Stimulated activated CD4-positive, alpha-beta T cell treated with anti-CD3 and anti-CD28 coated beads, Interleukin-12 subunit alpha, Interleukin-12 subunit beta, amount 100 ng/mL, for 4 hours (primary cell): ENCODE measurements at regions not wholly inside any gene's neighbourhood (a gene's known extent, or its start where the extent isn't known, plus 50 kb on each side); places are given as distances from the start of the nearest gene placed in this dataset.
"Not testable (repeated sequence)": the region's sequence is repeated elsewhere in the genome, so short reads cannot be mapped to it uniquely, and the experiment has no call there.

ENCODE experiments used
- DNase-seq: peaks from one replicate; pipeline ENCODE4 v3.0.0-alpha.2; 2020

DNA sequence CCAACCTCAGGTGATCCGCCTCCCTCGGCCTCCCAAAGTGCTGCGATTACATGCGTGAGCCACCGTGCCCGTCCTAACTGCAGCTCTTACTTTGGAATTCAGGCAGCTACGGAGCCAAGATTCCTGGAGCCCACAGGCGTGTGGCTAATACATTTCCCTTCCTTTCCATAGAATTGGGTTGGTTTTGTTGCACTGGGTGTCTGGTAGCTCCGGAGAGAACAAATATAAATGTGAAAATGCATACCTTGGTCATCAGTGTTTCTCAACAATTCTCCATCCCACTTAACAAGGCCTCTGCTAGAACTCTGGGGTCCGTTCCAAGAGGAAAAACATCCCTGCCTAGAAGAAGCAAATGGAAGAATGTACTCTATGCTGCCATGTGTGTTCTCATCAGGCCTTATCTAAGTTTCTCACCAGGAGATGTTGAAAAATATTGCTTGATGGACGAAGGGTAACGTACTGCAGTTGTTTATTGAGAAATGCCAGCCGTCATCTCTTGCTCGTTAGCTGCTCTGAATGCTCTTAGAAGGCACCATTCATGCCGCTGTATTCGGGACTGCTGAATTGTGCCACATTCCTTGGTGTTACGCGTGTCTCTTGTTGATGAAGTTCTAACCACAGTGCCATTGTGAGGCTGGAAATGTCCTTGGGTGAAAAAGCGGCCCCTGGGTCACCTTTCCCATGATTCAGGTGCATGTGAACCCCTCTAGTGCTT, 50.5 kb upstream of the CD99 start:
- DNase-seq: no peak

DNA sequence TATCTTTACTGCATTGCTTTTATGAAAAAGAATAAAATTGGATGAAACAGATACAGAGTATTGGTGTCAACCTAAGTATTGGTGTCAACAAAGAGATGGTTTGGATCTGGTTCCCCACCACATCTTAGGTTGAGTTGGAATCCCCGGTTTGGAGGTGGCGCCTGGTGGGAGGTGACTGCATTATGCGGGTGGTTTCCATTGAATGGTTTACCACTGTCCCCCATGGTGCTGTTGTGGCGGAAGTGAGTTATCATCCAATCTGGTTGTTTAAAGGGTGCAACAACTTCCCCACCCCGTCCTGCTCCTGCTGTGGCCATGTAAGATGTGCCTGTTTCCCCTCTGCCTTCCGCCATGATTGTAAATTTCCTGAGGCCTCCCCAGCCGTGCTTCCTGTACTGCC, 52.8 kb upstream of the CD99 start:
- DNase-seq: no peak

DNA sequence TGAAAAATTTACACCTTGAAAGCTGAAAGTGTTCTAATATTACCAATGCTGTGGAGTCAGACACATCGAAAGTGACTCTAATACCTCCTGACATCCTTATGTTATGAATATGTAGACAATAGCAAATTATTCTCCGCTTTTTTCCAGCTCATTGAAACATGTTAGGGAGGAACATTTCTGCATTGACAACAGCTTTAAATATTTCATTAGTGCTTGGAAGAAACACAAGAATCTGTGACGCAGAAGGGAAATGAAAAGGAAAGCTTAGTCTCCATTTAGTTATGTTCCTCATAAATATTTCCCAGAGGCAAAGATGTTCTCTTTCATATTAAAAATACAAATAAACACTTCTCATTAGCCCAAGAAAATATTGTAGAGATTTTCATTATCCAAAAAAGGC, 55.8 kb upstream of the CD99 start:
- DNase-seq: no peak

DNA sequence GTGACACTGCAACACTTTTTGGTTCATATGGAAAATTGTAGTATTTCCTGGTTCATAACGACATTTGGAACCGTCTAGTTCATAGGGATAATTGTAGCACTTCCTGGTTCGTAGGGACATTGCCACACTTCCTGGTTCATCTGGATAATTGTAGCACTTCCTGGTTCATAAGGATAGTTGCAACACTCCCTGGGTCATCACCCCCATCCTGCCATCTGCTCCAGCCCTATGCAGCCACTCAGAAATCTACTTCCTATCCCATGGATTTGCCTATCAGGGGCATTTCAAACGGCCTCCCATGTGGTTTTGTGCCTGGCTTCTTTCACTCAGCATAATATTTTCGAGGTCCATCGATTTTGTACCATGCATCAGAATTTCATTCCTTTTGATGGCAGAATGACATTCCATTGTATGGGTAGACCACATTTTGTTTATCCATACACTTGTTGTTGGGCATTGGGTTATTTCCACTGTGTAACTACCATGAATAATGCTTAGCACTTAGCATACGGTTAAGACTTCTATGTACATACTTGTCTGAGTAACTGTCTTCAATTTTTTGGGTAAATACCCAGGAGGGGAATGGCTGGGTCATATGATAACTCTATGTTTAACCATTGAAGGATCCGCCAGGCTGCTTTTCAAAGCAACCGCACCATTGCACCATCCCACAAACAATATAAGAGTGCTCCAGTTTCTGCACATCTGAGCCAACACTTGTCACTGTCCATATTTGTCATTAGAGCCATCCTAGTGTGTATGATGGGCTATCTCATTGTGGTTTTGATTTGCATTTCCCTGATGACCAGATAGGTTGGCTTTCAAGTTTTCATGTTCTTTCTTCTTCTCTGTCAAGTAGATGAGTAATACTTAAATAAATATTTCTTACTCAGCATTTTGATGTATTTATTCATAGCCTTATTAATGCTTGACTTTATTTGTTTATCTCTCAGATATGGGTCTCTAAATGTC, 58.3 kb upstream of the CD99 start:
- no peak for DNase-seq

DNA sequence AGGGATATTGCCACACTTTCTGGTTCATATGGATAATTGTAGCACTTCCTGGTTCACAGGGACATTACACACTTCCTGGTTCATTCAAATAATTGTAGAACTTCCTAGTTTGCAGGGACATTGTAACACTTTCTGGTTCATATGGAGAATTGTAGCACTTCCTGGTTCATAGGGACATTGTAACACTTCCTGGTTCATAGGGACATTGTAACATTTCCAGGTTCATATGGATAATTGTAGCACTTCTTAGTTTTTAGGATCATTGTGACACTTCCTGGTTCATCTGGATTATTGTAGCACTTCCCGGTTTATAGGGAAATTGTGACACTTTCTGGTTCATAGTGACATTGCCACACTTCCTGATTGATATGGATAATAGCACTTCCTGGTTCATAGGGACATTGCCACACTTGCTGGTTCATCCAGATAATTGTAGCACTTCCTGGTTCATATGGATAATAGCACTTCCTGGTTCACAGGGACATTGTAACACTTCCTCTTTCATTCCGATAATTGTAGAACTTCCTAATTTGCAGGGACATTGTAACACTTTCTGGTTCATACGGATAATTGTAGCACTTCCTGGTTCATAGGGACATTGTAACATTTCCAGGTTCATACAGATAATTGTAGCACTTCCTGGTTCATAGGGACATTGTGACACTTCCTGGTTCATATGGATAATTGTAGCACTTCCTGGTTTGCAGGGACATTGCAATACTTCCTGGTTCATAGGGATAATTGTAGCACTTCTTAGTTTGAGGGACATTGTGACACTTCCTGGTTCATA, 59.2 kb upstream of the CD99 start:
- no peak for DNase-seq

GRCh38 chrX:2630935-2631742, 60.0 kb upstream of the CD99 start:
- not testable (repeated sequence) for DNase-seq

- peak; percentile 28 for DNase-seq
These were observed 60.8 kb upstream of the CD99 start for GRCh38 chrX:2630008-2630934.

DNA sequence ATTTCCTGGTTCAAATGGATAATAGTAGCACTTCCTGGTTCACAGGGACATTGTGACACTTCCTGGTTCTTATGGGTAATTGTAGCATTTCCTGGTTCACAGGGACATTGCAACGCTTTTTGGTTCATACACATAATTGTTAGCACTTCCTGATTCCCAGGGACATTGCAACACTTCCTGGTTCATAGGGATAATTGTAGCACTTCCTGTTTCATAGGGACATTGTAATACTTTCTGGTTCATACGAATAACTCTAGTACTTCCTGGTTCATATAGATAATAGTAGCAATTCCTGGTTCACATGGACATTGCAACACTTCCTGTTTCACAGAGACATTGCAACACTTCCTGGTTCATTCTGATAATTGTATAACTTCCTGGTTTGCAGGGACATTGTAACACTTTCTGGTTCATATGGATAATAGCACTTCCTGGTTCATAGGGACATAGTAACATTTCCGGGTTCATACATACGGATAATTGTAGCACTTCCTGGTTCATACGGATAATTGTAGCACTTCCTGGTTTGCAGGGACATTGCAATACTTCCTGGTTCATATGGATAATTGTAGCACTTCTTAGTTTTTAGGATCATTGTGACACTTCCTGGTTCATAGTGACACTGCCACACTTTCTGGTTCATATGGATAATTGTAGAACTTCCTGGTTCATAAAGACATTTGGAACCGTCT, 61.6 kb upstream of the CD99 start:
- DNase-seq: no peak

- no peak for DNase-seq
These were observed 62.3 kb upstream of the CD99 start for GRCh38 chrX:2628751-2629315.

- DNase-seq: peak; percentile 32
These were observed 63.7 kb upstream of the CD99 start for GRCh38 chrX:2627272-2627867.

GRCh38 chrX:2626750-2627149, 64.3 kb upstream of the CD99 start:
- no peak for DNase-seq

DNA sequence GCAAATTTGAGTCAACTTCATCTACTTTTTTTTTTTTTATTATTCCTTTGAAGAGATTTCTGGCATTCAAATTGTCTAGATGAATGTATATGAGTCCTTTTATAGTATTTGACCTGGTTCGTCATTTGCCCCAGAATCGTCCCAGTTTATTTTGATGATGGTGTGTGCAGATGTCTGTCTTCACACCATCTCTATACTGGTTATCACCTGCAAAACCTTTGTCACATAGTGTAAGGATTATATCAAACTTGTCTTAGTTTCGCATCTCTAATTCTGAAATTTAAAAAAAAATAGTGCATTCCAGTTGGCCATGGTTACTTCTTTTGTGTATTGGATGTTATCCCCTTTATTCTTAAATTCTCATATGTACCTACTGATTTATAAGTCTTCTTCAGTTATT, 70.5 kb upstream of the CD99 start:
- no peak for DNase-seq

DNA sequence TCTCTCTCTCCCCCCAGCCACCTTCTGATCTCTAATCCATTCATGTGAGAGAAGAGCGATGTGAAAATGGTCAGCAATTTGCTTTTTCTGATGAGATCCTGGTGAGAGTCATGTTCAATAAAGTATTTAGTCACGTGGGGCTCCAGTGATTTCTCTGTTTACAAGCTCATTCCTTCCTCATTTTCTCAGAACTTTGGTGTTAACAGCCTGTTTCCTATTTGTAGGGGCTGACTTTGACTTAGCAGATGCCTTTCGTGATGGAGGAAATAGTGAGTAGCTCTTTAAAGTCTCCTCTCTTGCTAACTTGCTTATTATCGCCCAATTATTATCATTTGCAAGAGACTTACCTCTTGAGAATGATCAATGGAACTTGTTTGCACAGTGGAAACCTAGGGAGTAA, 72.6 kb upstream of the CD99 start:
- no peak for DNase-seq

DNA sequence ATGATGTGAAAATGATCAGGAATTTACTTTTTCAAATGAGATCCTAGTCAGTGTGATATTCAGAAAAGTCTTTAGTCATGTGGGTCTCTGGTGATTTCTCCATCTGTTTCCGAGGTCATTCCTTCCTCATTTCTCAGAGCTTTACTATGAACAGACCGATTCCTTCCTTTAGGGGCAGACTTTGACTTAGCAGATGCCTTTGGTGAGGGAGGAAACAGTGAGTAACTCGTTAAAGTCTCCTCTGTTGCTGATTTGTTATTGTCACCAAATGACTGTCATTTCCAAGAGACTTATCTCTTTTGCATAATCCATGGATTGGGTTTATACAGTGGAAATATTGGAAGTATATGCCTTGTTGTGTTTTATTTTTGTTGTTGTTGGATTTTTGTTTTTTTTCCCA, 76.2 kb upstream of the CD99 start:
- no peak for DNase-seq

DNA sequence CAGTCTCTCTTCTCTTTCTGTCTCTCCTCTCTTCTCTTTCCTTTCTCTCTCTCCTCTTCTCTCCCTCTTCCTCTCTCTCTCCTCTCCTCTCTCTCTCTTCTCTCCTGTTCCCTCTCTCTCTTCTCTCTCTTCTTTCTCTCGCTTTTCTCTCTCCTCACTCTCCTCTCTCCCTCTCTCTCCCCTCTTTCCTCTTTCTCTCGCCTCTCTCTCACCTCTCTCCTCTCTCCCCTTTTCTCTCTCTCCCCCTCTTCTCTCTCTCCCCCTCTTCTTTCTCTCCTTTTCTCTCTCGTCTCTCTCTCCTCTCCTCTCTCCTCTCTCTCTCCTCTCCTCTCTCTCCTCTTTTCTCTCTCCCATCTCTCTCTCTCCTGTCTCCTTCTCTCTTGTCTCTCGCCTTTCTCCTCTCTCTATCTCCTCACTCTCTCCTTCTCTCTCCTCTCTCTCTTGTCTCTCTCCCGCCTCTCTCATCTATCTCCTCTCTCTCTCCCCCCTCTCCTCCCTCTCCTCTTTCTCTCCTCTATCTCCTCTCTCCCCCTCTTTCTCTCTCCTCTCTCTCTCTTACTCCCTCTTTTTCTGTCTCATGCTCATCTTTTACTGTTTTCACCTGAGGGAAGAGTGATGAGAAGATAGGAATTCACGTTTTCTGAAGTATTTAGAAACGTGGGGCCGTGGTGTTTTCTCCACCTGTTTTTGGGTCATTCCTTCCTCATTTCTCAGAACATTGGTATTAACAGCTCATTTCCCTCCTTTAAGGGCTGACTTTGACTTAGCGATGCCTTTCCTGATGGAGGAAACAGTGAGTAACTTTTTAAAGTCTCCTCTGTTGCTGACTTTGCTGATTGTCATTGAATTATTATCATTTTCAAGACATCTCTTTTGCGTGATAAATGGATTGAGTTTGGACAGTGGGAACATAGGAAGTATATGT, 80.6 kb upstream of the CD99 start:
- no peak for DNase-seq

DNA sequence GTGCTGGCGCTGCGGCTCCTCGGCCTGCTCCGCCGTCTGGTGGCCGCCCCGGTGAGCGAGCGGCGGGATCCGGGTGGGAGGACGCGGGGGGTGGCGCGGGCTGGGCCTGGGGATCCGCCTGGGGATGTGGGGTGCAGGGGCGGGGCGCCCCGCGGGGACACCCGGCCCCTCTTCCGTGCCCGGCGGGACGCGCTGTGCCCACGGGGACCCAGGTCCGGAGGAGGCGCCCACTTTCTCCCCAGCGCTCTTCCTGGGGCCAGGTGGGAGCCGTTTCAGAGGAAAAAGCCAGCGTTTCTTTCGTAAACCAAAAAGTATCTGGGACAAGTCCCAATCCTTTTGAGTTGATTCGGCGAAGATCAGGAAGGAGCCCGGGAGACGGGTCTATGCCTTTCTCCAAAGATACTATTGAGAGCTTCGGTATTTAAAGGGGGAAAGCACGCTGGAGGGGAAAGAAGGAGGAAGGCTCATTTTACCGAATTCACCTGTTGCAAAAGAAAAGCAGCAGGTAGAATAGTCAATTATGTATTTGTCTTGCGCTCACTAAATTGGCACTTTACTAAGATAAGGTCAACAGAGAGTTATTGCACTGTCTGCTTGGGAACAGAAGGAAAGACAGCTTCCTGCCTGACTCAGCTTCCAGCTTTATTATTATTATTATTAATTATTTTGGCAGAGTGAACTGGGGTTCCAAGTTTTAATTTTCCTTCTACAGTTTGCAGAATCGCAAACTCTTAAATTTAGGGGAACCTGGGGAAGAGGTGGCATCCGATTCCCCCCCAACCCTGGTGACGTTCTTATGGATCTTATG, 81.5 kb upstream of the CD99 start:
- no peak for DNase-seq

GRCh38 chrX:2608638-2609430, 82.3 kb upstream of the CD99 start:
- peak; percentile 87 for DNase-seq
